CD14-positive monocyte (primary cell): ENCODE measurements at regions not wholly inside any gene's neighbourhood (a gene's known extent, or its start where the extent isn't known, plus 50 kb on each side); places are given as distances from the start of the nearest gene placed in this dataset.

ENCODE experiments used
- DNase-seq, 3 donors: peaks; one replicate each; pipeline ENCODE4 v3.0.0-alpha.2; 2011 to 2022
- H2AFZ ChIP-seq: 2 replicates; pipeline ENCODE4 v1.6.0; 2012; ENCODE audit warnings: mild to moderate bottlenecking, low read depth, low read length, inconsistent platforms; ENCODE audit not compliant: insufficient read depth, poor library complexity, severe bottlenecking
- H3K27ac ChIP-seq, 2 donors: 1 replicate in 1 of 2; 2 replicates in 1 of 2; pipeline ENCODE4 v1.5.1; 2012 to 2013; ENCODE audit warnings: low read length in 2 of 2, control low read depth in 1 of 2, inconsistent platforms in 1 of 2, low read depth in 1 of 2, mild to moderate bottlenecking in 1 of 2
- H3K27me3 ChIP-seq, 2 donors: one replicate each; pipeline versions ENCODE4 v1.6.0 to v1.6.1; 2011 to 2013; ENCODE audit warnings: low read length in 2 of 2; ENCODE audit not compliant: control insufficient read depth in 2 of 2, insufficient read depth in 2 of 2
- H3K36me3 ChIP-seq, 2 donors: replicated peaks in 1 of 2; 1 replicate in 1 of 2; 2 replicates in 1 of 2; pipeline versions ENCODE4 v1.5.1 to v1.6.1; 2012 to 2013; ENCODE audit warnings: low read length in 2 of 2, control low read depth in 1 of 2, inconsistent platforms in 1 of 2, mild to moderate bottlenecking in 1 of 2; ENCODE audit not compliant: insufficient read depth in 2 of 2, control insufficient read depth in 1 of 2
- H3K4me1 ChIP-seq, 2 donors: 1 replicate in 1 of 2; 2 replicates in 1 of 2; pipeline versions ENCODE4 v1.5.1 to v1.6.1; 2012 to 2013; ENCODE audit warnings: low read length in 2 of 2, control low read depth in 1 of 2, inconsistent platforms in 1 of 2, mild to moderate bottlenecking in 1 of 2, moderate library complexity in 1 of 2; ENCODE audit not compliant: insufficient read depth in 2 of 2, control insufficient read depth in 1 of 2
- H3K4me2 ChIP-seq: replicated peaks from 2 replicates; pipeline ENCODE3; 2012; ENCODE audit warnings: low read length, moderate library complexity, mild to moderate bottlenecking; ENCODE audit not compliant: poor library complexity, severe bottlenecking; ENCODE audit errors: extremely low read depth
- H3K4me3 ChIP-seq, 3 experiments: fragments of 200-600 bp in 1 of 3; sonication (generic) in 1 of 3; replicated peaks in 1 of 3; 1 replicate in 2 of 3; 2 replicates in 1 of 3; pipeline ENCODE4 v1.5.1; 2011 to 2013; ENCODE audit warnings: low read length in 3 of 3, mild to moderate bottlenecking in 3 of 3, control low read depth in 2 of 3, low read depth in 2 of 3, inconsistent platforms in 1 of 3, moderate library complexity in 1 of 3
- H3K79me2 ChIP-seq: 2 replicates; pipeline ENCODE4 v1.6.0; 2012; ENCODE audit warnings: mild to moderate bottlenecking, control low read depth, inconsistent platforms, low read length, moderate library complexity; ENCODE audit not compliant: insufficient read depth
- H3K9ac ChIP-seq: 2 replicates; pipeline ENCODE4 v1.6.0; 2017; ENCODE audit warnings: low read length, mild to moderate bottlenecking; ENCODE audit not compliant: insufficient read depth, poor library complexity, severe bottlenecking
- H3K9me3 ChIP-seq, 2 donors: replicated peaks in 1 of 2; 1 replicate in 1 of 2; 2 replicates in 1 of 2; pipeline versions ENCODE4 v1.5.1 to v1.6.1; 2012 to 2013; ENCODE audit warnings: low read length in 2 of 2, control low read depth in 1 of 2; ENCODE audit not compliant: control insufficient read depth in 1 of 2, insufficient read depth in 1 of 2
- H4K20me1 ChIP-seq: 2 replicates; pipeline ENCODE4 v1.6.0; 2012; ENCODE audit warnings: mild to moderate bottlenecking, low read length, control low read depth, moderate library complexity; ENCODE audit not compliant: insufficient read depth
- H3K27ac Mint-ChIP-seq, 7 donors: one replicate each; pipeline ENCODE4 v1.8.0; 2020; ENCODE audit warnings: mild to moderate bottlenecking in 7 of 7, mixed read lengths in 7 of 7, moderate library complexity in 6 of 7, inconsistent platforms in 2 of 7
- H3K27me3 Mint-ChIP-seq, 3 donors: one replicate each; pipeline ENCODE4 v1.8.0; 2021 to 2022; ENCODE audit warnings: low read depth in 3 of 3, mild to moderate bottlenecking in 3 of 3, mixed read lengths in 3 of 3, moderate library complexity in 3 of 3, inconsistent platforms in 1 of 3
- H3K36me3 Mint-ChIP-seq, 2 donors: one replicate each; pipeline ENCODE4 v1.8.0; 2020; ENCODE audit warnings: mixed read lengths in 2 of 2, inconsistent platforms in 1 of 2, mild to moderate bottlenecking in 1 of 2
- H3K4me1 Mint-ChIP-seq: one replicate; pipeline ENCODE4 v1.8.0; 2020; ENCODE audit warnings: mild to moderate bottlenecking, mixed read lengths
- H3K4me3 Mint-ChIP-seq, 2 donors: one replicate each; pipeline ENCODE4 v1.8.0; 2020; ENCODE audit warnings: mild to moderate bottlenecking in 2 of 2, mixed read lengths in 2 of 2, moderate library complexity in 1 of 2
- H3K9me3 Mint-ChIP-seq, 7 donors: one replicate each; pipeline ENCODE4 v1.8.0; 2020 to 2022; ENCODE audit warnings: mixed read lengths in 7 of 7, mild to moderate bottlenecking in 6 of 7, moderate library complexity in 6 of 7, inconsistent platforms in 2 of 7
- CTCF ChIP-seq: fragments of 200-600 bp; IDR thresholded peaks from one replicate; pipeline ENCODE4 v1.8.0; 2022; ENCODE audit warnings: antibody characterized with exemption, mild to moderate bottlenecking
- WGBS: methylation state at CpG from one replicate; pipeline ENCODE4 v1.1.5; 2013; ENCODE audit warnings: missing lambda C conversion rate; ENCODE audit not compliant: insufficient coverage; 5-methylcytosine and 5-hydroxymethylcytosine counted together
- intact Hi-C, 2 donors: fragments of 100-400 bp; cut with micrococcal nuclease; formaldehyde crosslinking; loops; one replicate each; pipeline versions ENCODE4 v1.15.0 to v1.15.1; 2023

DNA sequence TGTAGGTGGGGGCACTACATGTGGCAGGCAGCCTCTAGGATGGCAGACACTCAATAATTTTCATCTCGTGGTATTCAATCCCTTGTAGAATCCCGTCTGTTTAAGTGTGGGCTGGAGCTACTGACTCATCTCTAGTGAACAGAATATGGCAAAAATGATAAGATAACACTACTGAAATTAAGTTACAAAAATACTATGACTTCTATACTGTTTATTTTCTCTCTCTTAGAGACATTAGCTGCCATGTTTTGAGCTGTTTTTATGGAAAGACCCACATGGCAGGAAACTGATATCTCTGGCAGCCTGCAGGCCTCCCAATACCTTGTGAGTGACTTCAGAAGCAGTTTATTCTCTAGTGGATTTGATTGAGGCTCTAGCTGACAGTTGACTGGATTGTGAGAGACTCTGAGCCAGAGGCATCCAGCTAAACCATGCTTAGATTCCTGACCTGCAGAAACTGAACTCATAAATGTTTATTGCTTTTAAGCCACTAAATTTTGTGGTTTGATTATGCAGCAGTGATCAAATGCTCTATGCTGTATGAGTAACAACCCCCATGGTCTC lies 298.8 kb upstream of the CTSO start:
- WGBS = no CpG with 5 or more reads among the region's 2 CpGs
- no peak for TF ChIP-seq CTCF
- peaks cover 0 to 11% (median 2%) of the 10 kb centered on the region in 7 donors for H3K9me3 Mint-ChIP-seq
- no peak overlapping the region for H2AFZ ChIP-seq
- no peak overlapping the region for H3K27ac ChIP-seq
- H3K79me2 ChIP-seq = no peaks in the 10 kb centered on the region
- no peaks in the 10 kb centered on the region for H3K4me1 ChIP-seq
- no peaks in the 10 kb centered on the region for H3K36me3 ChIP-seq
- H3K4me3 Mint-ChIP-seq = no peak overlapping the region
- intact Hi-C loops = no loop called here
- H3K27me3 Mint-ChIP-seq = peaks cover 0 to 2% (median 0%) of the 10 kb centered on the region in 3 donors
- H3K9ac ChIP-seq = no peak overlapping the region
- H3K27me3 ChIP-seq = no peaks in the 10 kb centered on the region
- H3K27ac Mint-ChIP-seq = no peak overlapping the region
- no peaks in the 10 kb centered on the region for H3K36me3 Mint-ChIP-seq
- no peaks in the 10 kb centered on the region for H3K9me3 ChIP-seq
- no peak overlapping the region for H3K4me2 ChIP-seq
- no peak for DNase-seq
- H3K4me3 ChIP-seq = no peak overlapping the region
- no peaks in the 10 kb centered on the region for H3K4me1 Mint-ChIP-seq
- H4K20me1 ChIP-seq = no peaks in the 10 kb centered on the region

GRCh38 chr4:156251373-156252065 lies 297.9 kb upstream of the CTSO start:
- no peak overlapping the region for H3K4me3 ChIP-seq
- no peaks in the 10 kb centered on the region for H3K27me3 ChIP-seq
- no peaks in the 10 kb centered on the region for H3K79me2 ChIP-seq
- no peaks in the 10 kb centered on the region for H3K4me1 ChIP-seq
- no peaks in the 10 kb centered on the region for H3K36me3 ChIP-seq
- intact Hi-C loops = no loop called here
- no peak overlapping the region for H3K27ac Mint-ChIP-seq
- H3K4me2 ChIP-seq = no peak overlapping the region
- H3K27ac ChIP-seq = no peak overlapping the region
- H2AFZ ChIP-seq = no peak overlapping the region
- TF ChIP-seq CTCF = no peak
- H3K27me3 Mint-ChIP-seq = peaks cover 0 to 2% (median 0%) of the 10 kb centered on the region in 3 donors
- no peaks in the 10 kb centered on the region for H3K36me3 Mint-ChIP-seq
- DNase-seq = no peak
- H3K4me3 Mint-ChIP-seq = no peak overlapping the region
- no peaks in the 10 kb centered on the region for H4K20me1 ChIP-seq
- H3K4me1 Mint-ChIP-seq = no peaks in the 10 kb centered on the region
- WGBS = 92% methylated on average over 2 of the region's 3 CpGs
- H3K9me3 ChIP-seq = no peaks in the 10 kb centered on the region
- peaks cover 0 to 11% (median 2%) of the 10 kb centered on the region in 7 donors for H3K9me3 Mint-ChIP-seq
- H3K9ac ChIP-seq = no peak overlapping the region
